SKM-1 (cell line): ENCODE measurements at regions not wholly inside any gene's neighbourhood (a gene's known extent, or its start where the extent isn't known, plus 50 kb on each side); places are given as distances from the start of the nearest gene placed in this dataset.

ENCODE experiments used
- DNase-seq: peaks from one replicate; lab custom pipeline; 2025; ENCODE audit not compliant: unreplicated experiment; lab: John Stamatoyannopoulos, UW

DNA sequence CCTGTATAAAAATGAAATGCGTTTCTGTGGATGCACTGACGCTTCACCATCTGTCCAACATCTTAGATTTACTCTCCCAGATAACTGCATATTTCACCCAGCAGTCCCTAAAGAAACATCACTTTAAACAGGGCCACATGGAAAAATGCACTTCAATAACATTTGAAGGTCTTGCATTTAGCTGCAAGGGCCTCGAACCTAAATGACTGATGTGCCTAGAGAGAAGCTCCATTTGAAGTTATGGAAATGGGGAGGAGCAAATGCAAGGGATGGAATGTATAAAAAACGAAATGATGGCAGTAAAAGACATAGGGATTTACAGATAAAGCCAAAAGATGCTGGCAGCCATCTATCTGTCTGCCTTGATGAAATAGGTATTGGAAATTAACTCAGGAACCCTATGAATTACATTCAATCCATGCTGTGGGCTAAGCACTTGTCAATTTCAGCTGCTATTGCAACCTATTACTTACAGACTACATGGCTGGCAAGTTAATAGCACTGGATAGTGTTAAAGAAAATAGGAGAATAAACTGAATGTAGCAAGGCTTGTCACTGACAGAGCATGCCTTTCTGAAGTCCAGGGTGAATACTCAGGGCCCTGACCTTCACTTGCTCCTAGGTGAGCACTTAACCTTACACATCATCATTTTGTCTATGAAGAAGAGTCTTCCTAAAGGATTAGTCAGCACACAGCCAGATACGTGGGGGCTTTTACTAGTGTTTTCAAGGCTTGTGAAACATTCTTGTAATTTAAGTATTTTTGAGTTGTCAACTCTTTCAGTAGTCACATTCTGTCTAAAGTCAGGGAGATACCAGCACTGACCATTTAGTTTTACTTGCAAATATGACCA, 963.4 kb downstream of the PCDH17 start:
- DNase-seq = no peak

DNA sequence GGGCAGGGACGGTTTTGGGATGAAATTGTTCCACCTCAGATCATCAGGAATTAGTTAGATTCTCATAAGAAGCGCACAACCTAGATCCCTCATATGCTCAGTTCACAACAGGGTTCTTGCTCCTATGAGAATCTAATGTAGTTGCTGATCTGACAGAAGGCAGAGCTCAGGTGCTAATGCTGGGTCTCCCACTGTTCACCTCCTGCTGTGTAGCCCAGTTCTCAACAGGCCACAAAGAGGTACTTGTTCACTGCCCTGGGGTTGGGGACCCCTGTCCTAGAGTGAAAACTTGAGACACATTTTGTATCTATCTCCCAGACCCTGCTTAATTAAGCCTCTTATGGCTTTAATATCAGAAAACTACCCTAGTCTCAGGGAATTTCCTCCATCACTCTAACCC, 966.0 kb downstream of the PCDH17 start:
- DNase-seq = no peak

DNA sequence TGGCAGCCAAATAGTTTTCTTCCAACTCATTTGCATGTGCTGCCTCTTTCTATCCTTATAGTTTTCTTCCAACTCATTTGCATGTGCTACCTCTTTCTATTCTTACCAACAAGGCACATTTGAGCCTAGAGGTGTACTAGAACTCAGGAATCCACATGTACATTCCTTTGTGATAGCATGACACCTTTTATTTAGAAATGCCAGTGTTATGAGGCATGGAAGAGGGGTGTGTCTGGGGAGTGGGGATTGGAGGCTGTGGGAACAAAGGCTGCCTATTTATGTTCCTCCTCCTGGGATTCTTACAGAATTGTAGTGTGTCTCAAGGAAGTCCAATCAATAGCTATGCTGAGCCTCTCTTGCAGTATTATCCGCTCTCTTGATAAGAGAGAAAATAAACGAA, 966.7 kb downstream of the PCDH17 start:
- no peak for DNase-seq

DNA sequence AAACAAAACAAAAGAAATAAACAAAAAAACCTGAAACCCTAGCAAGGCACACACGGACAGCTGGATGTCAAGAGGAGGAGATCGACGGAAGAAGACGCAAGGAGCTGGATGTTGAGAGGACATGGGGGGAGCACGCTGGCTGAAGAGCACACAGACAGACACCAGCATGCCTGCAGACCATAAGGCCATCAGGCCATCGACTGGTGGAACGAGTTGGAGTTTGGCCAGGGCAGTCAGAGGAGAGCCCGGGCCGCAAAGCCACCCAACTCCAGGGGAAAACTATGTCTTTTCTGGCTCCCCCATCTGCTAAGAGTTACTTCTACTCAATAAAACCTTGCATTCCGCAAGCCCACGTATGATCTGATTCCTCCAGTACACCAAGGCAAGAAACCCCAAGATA, 979.6 kb downstream of the PCDH17 start:
- DNase-seq = no peak

DNA sequence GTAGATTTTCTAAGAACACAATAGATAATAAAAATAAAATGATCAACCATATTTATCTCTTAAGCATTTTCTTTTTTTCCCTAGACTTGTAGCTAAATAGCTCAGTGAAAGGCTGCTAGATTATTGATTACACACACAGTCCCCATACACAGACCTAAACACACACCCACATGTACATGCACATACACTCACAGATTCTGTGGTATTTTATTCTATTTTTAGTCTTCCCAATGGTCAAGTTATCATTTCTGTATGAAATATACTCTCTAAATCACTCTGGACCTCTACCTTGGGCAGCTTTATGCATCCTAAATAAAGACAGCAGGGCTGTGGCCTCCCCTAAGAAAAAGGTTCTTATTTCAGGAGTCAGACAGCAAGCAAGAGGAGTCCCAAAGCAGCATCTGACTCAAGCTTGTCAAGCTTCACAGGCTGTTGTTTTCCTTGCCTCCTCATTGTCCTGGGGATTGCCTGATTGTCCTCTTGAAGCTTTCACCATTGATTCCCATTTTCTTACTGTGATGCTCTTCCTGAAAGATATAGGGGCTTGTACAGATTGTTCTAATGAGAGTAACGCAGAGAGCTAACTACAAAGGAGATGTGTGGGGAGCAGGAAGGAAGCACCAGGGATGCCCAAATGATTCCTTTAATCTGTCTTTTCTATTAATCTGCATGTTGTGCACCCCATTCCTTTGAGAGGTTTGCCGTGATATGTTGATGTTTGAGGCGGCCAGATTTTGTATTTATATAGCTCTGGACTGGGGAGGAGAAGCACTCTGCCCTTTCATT, 986.5 kb downstream of the PCDH17 start:
- DNase-seq = no peak

DNA sequence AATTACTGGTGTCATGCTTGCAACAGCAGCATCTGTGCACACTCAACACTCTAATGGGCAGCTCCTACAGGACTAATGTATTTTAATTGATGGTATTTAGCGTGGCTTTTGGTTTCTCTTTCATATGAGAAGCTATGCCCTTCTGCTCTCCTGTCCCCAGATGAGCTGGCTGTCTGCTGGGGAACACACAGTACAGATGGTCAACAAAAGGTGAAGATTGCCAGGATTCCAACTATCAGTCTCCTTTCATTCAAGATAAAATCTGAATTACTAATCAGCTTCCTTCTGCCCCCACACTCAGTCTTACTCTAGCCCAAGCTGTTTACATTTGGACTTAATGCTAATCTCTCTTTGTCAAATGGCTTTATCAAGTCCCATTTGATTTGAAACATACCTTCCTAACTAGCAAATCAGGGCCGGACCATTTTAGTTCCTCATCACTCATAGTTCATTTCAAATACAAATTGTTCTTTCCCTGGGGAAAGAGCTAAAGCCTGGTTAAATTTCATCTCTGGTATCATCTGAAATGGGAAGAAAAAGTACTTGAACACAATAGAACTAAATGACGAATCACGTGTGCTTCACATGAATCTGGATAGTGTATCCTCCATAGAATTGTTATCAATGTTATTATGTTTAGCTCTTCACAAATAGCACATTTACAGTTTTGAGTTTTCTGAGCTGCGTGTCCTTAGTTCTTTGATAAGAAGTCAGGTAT, 988.0 kb downstream of the PCDH17 start:
- DNase-seq = no peak

DNA sequence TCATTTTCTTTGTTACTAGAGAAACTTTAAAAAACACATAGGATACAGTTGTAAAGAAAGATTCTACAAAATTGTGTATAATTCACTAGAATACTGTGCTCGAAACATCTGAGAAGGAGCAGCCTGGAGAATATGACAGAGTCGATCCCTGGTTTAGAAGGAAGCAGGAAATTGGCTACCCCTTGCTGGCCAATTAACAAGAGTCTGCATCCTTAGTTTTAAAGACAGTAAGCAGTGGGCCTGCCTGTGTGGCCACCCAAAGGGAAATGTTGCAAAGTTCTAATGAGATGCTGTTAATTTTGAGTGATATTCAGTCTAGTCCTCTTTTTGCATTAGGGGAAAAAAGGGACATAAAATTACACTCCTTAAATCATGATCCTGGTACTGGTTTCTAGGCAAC, 988.6 kb downstream of the PCDH17 start:
- DNase-seq = no peak

DNA sequence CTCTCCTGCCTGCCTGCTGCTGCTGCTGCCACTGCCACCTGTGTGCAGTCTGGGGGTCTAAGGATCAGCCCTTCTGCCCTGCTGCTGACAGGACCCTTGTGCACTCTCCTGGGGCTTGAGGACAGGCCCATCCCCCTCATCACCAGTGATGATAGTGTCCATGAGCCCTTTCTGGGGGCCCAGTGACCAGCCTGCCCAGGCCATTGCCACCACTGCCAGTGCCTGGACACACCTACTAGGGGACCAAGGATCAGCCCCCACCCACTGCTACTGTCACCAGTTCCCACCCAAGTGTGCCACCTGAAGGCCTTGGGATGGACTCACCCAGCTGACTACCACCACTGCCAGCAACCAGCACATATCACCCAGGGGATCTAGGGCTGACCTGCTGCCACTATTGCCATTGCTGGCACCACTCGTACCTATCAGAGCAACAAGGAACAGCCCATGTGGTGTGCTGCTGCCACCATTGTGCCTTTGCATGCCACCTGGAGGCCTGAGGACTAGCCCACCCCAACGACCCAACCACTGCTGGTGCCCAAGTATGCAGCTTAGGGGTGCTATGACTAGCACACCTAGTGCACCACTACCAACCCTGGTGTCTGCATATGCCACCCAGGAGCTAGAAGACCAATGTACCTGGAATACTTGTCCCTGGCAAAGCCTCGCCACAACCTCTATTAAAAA, 994.3 kb downstream of the PCDH17 start:
- no peak for DNase-seq

DNA sequence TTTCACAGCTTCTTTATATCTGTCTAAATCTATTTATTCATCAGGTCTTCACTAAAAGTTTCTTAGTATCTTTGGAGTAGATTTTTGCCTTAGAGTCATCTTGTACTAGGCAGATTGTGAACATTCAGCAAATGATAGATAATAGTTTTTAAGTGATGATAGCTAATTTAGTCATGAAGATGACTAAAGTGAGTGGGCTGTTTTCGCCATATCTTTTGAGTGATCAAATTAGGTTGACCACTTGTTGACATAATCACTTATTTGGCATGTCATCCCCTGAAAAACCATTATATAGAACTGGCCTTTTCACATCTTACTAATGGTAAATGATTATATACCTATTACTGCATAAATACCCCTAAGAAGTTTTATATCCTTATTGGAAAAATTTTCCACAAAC, 999.2 kb downstream of the PCDH17 start:
- no peak for DNase-seq

DNA sequence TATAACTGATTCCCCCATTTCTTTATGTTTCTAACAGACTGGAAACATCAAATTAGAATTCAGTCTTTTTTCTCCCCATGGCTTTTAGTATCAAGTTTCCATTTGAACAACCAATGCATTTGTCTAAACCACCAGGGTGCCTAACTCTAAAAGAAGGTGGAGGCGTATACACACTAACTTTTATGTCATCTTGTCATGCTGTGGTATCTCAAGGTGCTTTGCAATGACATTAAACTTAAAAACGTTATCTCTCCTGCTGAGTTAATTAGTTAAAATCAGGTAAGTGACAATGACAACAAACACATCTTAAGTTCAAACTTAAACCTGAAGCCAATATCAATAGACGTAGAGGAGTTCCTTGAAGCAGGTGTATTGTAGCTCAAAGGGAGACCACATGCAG, 1001.7 kb downstream of the PCDH17 start:
- DNase-seq = no peak

DNA sequence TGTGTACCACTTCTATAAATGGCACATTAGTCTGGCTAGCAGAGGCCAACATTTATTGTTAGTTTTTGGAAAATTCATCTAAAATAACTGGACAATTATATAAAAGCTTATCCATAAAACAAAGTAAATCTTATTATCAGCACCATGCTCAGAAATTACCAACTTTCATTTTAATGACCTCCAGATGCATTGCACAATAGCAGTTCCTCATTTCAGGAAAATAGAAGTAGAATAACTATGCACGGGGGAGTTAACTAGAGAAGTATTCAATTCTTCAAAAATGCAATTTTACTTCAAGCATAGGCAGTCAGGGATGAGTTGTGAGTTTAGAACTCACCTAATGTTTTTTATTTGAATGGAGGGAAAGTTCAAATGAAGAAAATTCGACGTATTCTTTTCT, 1023.5 kb downstream of the PCDH17 start:
- DNase-seq = peak; percentile 42

DNA sequence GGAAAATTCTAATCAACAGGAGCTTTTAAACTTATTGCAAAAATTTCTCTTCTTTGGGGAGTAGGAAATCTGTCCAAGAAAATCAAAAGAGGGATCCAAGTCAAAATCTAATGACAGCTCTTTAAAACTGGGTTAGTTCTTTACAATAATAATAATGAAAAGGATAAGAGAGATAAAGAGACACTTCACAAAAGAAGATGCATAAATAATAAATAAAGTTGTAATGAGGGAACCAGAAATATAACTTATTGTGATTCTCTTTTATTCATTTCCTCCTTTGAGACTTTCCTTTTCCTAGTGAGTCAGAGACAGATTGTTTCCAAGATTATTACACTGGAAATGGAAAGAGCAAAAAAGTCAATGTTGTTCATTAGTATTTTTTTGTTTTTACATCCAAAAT, 1029.3 kb downstream of the PCDH17 start:
- no peak for DNase-seq

DNA sequence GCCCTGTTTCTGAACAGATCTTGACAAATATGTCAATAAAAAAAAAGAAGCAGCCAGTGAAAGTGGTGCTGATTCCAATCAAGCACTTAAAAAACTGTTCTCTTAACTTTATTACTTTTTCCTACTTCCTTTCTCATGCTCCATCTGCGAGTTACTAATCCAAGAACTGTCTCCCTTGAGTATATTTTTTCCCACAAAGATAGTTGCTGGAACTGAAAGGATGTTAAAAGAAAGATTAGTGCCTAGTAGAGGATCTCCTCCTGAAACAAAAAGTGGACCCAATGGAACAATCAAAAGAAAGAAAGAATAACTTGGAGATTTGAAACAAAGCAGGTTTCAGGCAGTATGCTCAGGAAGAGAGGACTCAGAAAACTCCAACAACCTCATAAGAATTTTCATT, 1034.8 kb downstream of the PCDH17 start:
- DNase-seq = no peak

DNA sequence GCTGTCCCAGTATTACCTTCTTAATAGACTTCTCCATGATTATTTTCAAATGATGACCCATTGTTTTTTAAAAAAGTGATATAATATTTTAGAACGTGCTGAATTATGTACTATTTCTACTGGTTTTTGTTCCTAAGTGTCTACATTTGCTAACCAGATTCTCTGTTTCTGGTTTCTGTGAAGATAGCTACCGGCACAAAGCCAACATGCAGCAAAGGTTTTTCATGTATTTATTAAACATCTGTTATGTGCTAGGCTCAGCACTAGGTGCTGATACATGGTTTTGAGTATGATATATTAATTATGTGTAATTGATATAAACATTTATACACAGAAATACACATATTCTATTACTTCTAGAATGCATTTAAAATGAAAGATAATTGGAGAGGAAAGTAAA, 1035.6 kb downstream of the PCDH17 start:
- no peak for DNase-seq

DNA sequence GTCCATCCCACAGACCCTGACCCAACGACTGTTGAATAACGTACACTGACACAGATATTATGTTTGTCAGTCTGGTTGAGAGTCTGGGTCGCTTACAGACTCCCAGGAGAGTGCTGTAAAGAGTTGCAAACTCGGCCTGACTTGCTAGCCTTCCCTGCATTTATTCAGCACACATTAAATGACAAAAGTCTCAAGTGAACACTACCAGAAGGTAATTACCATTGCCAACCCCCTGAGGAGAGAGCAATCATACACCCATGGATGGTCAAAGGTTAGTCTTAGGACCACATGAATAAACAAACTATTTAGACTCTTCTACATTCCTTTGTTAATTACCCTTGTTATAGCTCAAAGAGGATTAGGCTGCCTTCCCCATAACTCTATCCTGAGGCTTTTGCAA, 1048.6 kb downstream of the PCDH17 start:
- DNase-seq = no peak

DNA sequence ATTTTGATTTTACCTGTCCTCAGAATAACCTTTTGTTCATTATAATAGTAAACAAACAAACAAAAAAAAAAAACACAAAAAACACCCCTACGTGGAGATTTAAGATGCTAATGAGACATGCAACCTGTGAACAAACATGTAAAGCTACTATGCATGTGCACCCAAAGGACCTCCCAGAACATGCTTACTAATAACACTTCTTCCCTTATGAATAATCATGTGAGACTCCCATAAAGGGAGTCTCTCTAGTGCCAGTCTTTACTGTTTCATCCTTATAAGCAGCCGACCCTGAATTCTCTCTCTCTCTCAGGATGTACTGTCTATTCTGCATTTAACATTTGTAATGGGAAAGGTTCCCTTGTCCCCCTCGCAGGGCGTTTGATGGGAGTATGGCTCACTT, 1051.1 kb downstream of the PCDH17 start:
- no peak for DNase-seq

DNA sequence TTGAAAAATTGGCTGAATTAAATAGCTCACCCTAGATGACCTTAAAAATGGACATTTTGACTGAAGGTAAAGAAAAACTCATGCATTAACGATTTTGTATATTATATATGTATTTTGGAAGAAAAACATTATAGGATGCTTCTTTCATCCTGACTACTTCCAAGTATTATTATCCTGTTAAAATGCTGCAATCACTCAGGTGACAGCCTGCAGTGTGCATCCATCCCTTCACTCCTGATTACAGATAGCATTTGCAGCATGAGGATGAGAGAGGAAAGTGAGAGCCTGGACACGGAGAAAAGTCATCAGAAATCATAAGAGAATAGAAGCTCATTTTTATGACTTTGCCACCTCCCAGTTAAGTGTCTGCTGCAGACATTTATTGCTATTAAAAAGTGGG, 1055.6 kb downstream of the PCDH17 start:
- no peak for DNase-seq

DNA sequence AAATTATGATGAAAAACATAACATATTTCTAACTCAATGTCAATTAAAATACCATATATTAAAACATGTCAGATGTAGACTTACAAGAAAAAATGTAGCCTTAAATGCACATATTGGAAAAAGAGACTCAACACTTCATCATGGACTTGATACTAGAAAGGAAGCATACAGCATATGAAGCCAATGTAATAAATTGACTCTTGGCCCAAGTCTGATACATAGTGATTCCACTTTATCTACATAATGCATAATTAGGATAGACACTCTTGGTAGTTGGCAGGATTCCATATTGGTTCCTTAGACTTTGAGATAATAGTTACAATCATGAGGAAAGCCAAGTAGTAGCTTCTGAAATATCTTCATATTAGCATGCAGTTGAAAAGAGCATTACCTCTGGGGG, 1067.0 kb downstream of the PCDH17 start:
- DNase-seq = no peak

DNA sequence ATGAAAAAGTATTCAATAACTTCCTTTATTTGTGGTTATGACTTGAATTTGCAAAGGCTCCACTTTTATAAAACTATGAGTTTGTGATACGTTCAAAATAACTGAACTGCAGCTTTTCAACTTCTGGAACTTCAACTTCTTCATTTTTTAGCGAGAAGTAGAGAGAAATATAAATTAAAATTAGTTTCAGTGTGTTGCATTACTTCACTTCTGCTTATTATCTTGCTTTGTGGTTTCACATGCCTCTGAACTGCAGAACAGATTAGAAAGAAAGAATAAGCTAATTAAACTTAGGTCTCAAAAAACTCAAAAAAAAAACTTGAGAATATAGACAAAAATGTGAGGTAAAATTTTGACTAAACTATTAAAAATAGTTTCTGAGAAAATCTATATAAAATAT, 1073.4 kb downstream of the PCDH17 start:
- peak; percentile 12 for DNase-seq

DNA sequence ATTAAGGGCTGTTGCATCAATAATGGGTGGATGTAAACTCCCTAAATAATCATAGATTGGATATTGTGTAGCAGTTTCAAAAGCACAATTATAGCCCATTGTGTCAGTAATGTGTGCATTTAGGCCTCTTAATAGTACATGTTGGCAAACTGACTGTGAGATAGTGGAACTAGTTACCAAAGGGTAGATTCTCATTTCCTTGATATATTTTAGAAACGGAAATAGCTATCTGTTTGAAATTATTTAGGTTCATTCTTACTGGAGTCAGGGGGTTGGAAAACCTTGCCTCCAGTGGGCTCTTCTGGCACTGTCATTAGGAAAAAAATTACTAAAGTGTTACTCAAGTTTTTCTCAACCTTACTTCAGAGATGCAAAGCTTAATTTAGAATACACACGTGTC, 1074.9 kb downstream of the PCDH17 start:
- DNase-seq = no peak

DNA sequence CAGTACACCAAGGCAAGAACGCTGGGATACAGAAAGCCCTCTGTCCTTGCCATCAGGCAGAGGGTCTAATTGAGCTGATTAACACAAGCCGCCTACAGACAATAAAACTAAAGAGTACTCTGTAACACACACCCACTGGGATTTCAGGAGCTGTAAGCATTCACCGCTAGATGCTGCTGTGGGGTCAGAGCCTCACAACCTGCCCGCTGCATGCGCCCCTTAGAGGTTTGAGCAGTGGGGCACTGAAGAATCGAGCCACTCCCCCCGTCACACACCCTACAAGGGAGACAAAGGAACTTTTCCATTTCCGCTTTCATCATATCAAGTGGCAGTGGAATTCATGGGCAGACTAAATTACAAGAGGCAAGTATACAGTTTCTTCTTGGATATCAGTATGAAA, 1080.6 kb downstream of the PCDH17 start:
- DNase-seq = no peak
